Nephron progenitor cell (in vitro differentiated cells): ENCODE measurements at regions not wholly inside any gene's neighbourhood (a gene's known extent, or its start where the extent isn't known, plus 50 kb on each side); places are given as distances from the start of the nearest gene placed in this dataset.

Experiments used
- DNase-seq: peaks from one replicate; pipeline ENCODE4 v3.0.0; 2021
- H3K27ac Mint-ChIP-seq: 2 replicates; pipeline ENCODE4 v1.8.0; 2021; ENCODE audit warnings: mild to moderate bottlenecking, moderate library complexity, mixed read lengths
- H3K27me3 Mint-ChIP-seq: 2 replicates; pipeline ENCODE4 v1.8.0; 2021; ENCODE audit warnings: mild to moderate bottlenecking, low read depth, mixed read lengths; ENCODE audit not compliant: poor library complexity
- H3K36me3 Mint-ChIP-seq: 2 replicates; pipeline ENCODE4 v1.8.0; 2021; ENCODE audit warnings: low read depth, mixed read lengths
- H3K4me1 Mint-ChIP-seq: 2 replicates; pipeline ENCODE4 v1.8.0; 2021; ENCODE audit warnings: mixed read lengths
- H3K4me3 Mint-ChIP-seq: 2 replicates; pipeline ENCODE4 v1.8.0; 2021; ENCODE audit warnings: mild to moderate bottlenecking, moderate library complexity, mixed read lengths
- H3K9me3 Mint-ChIP-seq: 2 replicates; pipeline ENCODE4 v1.8.0; 2021; ENCODE audit warnings: mild to moderate bottlenecking, moderate library complexity, mixed read lengths
- TF ChIP-seq, protein P1 (sequence below): fragments of 200-600 bp; sonication (generic); IDR thresholded peaks from 2 replicates; pipeline ENCODE4 v1.5.0; 2021; ENCODE audit warnings: antibody characterized with exemption

DNA sequence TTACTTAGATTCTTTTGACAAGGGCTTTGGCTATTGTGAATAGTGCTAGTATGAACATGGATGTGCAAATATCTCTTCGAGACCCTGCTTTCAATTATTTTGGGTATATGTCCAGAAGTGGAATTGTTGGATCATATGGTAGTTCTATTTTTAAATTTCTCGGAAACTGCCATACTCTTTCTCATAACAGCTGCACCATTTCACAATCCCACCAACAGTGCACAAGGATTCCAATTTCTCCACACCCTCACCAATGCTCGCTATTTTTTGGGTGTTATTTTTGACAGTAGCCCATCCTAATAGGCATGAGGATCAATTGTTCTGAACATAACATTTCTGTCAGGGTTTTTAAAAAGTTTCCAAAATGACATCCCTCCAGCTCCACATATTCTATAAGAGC is 69.2 kb upstream of the ESR1 start:
- DNase-seq: no peak
- H3K4me3 Mint-ChIP-seq: no peak overlapping the region
- TF ChIP-seq, protein P1, sequence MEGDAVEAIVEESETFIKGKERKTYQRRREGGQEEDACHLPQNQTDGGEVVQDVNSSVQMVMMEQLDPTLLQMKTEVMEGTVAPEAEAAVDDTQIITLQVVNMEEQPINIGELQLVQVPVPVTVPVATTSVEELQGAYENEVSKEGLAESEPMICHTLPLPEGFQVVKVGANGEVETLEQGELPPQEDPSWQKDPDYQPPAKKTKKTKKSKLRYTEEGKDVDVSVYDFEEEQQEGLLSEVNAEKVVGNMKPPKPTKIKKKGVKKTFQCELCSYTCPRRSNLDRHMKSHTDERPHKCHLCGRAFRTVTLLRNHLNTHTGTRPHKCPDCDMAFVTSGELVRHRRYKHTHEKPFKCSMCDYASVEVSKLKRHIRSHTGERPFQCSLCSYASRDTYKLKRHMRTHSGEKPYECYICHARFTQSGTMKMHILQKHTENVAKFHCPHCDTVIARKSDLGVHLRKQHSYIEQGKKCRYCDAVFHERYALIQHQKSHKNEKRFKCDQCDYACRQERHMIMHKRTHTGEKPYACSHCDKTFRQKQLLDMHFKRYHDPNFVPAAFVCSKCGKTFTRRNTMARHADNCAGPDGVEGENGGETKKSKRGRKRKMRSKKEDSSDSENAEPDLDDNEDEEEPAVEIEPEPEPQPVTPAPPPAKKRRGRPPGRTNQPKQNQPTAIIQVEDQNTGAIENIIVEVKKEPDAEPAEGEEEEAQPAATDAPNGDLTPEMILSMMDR: no peak
- no peaks in the 10 kb centered on the region for H3K9me3 Mint-ChIP-seq
- no peaks in the 10 kb centered on the region for H3K4me1 Mint-ChIP-seq
- no peak overlapping the region for H3K27ac Mint-ChIP-seq
- no peaks in the 10 kb centered on the region for H3K36me3 Mint-ChIP-seq
- H3K27me3 Mint-ChIP-seq: peaks cover 6% of the 10 kb centered on the region

DNA sequence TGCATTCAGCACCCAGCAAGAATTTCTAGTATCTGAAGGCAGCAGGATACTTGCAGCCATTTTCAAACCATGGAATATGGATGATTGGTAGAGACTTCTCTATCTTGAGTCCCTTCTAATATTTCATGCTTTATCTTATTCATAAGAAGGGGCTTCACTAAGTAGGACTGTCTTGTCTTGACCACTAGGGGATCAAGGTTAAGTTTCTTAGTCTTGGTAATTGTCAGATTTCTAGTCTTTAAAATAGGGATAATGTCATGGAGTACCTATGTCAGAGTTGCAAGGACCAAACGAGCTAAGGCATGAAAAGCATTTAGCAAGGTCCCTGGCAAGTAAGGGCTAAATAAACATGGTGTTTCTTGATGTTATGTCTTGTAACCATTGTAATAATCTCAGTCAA is 68.5 kb upstream of the ESR1 start:
- Mint-ChIP-seq H3K4me3 (no peak overlapping the region), H3K27me3 (peaks cover 10% of the 10 kb centered on the region), H3K4me1 (no peaks in the 10 kb centered on the region), H3K36me3 (no peaks in the 10 kb centered on the region), H3K27ac (no peak overlapping the region), H3K9me3 (no peaks in the 10 kb centered on the region)
- TF ChIP-seq, protein P1: no peak
- DNase-seq: no peak

DNA sequence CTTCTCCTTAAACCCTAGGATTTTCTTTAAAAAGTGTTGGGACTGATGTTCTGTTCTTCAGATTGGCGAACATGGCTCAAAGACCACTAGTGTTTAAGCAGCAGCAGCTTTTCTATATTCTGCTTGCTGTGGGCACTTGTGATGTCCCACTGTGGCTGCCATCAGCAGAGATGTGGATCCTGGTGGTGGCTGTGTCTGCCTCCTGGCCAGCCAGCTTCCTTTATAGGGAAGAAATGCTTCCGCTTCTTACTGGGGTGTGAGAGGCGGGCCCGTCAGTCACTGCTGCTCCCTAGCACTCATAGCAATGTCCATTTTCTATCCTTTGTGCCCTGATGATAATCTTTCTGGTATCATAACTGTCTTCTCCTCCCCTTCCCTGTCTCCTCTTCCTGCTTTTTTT is 66.7 kb upstream of the ESR1 start:
- H3K4me3 Mint-ChIP-seq: no peak overlapping the region
- no peaks in the 10 kb centered on the region for H3K36me3 Mint-ChIP-seq
- DNase-seq: no peak

DNA sequence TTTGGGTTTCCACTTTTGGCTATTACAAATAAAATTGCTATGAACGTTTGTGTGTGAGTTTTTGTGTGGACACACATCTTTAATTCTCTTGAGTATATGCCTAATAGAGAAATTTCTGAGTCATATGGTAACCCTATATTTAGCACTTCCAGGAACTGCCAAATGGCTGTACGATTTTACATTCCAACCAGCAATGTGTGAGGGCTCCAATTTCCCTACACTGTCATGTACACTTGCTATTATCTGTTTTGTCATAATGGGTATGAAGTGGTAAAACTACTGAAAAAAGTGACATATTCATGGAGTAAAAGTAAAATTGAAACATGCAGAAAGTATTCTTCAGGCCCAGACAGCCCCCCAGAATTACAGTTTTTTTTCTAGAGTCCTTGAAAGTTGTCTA is 59.6 kb upstream of the ESR1 start:
- no peak overlapping the region for H3K4me3 Mint-ChIP-seq
- DNase-seq: no peak
- H3K36me3 Mint-ChIP-seq: no peaks in the 10 kb centered on the region
- H3K4me1 Mint-ChIP-seq: no peaks in the 10 kb centered on the region
- peaks cover 13% of the 10 kb centered on the region for H3K27me3 Mint-ChIP-seq
- H3K9me3 Mint-ChIP-seq: no peaks in the 10 kb centered on the region
- no peak overlapping the region for H3K27ac Mint-ChIP-seq
- TF ChIP-seq, protein P1: no peak

More for the DNA sequence above, 66.7 kb upstream of the ESR1 start:
- TF ChIP-seq, protein P1: no peak
- H3K27me3 Mint-ChIP-seq: peaks cover 13% of the 10 kb centered on the region
- H3K4me1 Mint-ChIP-seq: no peaks in the 10 kb centered on the region
- no peaks in the 10 kb centered on the region for H3K9me3 Mint-ChIP-seq
- H3K27ac Mint-ChIP-seq: no peak overlapping the region

DNA sequence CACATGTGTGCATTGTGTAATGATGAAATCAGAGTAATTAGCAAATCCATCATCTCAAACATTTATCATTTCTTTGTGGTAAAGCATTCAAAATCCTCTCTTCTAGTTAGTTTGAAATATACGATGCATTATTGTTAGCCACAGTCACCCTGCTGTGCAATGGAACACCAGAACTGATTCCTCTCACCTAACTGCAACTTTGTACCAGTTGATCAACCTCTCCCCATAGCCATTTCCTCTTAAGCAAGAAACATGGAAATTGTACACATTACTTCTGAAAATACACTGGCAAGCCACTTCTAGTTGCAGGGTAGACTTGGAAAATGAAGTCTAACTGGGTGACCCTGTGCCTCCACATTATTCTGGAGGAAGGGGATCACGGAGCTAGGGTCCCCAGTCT is 58.1 kb upstream of the ESR1 start:
- no peak overlapping the region for H3K27ac Mint-ChIP-seq
- TF ChIP-seq, protein P1: no peak
- no peak overlapping the region for H3K4me3 Mint-ChIP-seq
- H3K4me1 Mint-ChIP-seq: no peaks in the 10 kb centered on the region
- no peak for DNase-seq
- H3K9me3 Mint-ChIP-seq: no peaks in the 10 kb centered on the region
- peaks cover 7% of the 10 kb centered on the region for H3K27me3 Mint-ChIP-seq
- H3K36me3 Mint-ChIP-seq: no peaks in the 10 kb centered on the region

DNA sequence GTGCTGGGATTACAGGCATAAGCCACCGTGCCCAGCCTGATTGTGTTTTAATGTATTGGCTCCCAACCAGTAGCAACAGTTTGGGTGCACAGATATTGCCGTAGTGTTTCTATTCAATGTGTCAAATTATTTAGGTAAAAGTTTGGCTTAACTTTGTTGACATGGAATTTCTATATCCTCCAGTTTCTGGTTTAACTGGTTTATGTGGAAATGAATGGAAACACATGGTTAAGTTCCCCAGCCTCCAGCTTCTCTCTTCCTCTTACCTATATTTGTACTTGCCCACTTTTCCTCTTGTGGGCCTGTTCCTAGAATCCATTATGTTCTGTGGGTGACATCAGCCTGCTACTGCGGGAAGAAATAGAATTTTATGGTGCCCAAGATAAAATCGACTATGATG is 53.9 kb upstream of the ESR1 start:
- Mint-ChIP-seq H3K4me3 (no peak overlapping the region), H3K4me1 (no peaks in the 10 kb centered on the region), H3K27me3 (peaks cover 8% of the 10 kb centered on the region)

More for the DNA sequence above, 53.9 kb upstream of the ESR1 start:
- no peak overlapping the region for H3K27ac Mint-ChIP-seq
- TF ChIP-seq, protein P1: no peak
- H3K36me3 Mint-ChIP-seq: no peaks in the 10 kb centered on the region
- DNase-seq: no peak
- H3K9me3 Mint-ChIP-seq: no peaks in the 10 kb centered on the region
